Left forelimb (tissue), 1 donor: ENCODE measurements at regions not wholly inside any gene's neighbourhood (a gene's known extent, or its start where the extent isn't known, plus 50 kb on each side); places are given as distances from the start of the nearest gene placed in this dataset.
"Not testable (repeated sequence)": the region's sequence is repeated elsewhere in the genome, so short reads cannot be mapped to it uniquely, and the experiment has no call there.

Source experiments
- DNase-seq: peaks from one replicate; pipeline ENCODE4 v3.0.0-alpha.2; 2018; ENCODE audit warnings: low spot score

DNA sequence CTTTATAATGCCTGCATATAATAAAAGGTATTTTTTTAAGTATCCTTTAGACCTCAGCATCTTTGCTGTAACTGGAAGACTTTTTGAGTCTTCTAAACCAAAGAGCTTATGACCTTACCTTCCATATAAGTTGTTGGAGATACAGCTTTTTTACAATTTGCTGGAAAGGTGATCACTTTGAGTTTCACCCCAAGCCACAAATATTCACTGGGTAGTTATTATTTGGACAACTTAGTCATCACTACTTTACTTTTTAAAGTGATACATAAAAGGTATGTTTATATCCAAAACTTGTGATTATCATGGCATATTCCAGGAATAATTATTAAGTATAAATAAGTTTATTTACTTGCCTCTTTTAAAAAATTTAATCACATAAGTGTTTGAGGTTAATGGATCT is 246.7 kb upstream of the NRIP1 start:
- no peak for DNase-seq

DNA sequence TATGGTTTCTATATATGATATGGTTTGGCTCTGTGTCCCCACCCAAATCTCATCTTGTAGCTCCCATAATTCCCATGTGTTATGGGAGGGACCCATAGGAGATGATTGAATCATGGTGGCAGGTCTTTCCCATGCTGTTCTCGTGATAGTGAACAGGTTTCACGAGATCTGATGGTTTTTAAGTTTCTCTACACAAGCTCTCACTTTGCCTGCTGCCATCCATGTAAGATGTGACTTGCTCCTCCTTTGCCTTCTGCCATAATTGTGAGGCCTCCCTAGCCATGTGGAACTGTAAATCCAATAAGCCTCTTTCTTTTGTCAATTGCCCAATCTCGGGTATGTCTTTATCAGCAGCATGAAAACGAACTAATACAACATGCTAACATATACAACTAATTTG is 252.2 kb upstream of the NRIP1 start:
- DNase-seq = not testable (repeated sequence)

DNA sequence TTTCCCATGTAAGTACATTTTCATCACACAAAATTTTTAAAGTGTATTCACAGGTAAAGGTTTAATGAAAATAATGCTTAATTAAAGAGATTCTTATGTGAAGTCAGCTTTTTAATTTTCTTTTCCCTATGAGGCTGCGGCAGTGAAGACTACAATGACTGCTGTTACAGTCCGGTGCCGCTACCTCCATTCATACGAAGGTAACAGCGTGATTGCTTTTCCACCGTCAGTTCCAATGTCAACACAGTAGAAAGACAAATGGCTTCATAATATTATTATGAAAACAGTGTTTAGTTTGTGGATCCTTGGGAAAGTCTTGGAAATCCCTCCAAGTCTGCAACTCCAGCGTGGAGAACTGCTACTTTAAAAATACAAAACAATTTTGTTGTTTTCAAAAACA is 254.9 kb upstream of the NRIP1 start:
- DNase-seq = no peak

DNA sequence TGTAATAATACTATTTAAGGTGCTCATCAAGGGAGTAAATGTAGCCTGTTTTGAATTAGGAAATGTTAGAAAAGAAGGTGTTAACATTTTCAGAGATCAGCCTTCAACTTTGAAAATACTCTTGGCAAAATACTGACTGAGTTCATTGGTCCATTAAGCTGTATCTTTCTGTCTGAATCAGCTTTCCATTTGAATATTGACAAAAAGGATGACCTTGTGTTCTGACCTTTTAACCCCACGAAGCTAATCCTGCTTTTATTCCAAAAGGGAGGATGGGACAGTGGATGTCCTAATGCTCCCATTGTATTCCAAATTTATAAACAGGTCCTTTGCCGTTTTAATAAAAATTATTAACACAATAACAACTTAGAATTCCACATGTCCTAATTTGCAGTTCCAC is 259.7 kb upstream of the NRIP1 start:
- DNase-seq = no peak

DNA sequence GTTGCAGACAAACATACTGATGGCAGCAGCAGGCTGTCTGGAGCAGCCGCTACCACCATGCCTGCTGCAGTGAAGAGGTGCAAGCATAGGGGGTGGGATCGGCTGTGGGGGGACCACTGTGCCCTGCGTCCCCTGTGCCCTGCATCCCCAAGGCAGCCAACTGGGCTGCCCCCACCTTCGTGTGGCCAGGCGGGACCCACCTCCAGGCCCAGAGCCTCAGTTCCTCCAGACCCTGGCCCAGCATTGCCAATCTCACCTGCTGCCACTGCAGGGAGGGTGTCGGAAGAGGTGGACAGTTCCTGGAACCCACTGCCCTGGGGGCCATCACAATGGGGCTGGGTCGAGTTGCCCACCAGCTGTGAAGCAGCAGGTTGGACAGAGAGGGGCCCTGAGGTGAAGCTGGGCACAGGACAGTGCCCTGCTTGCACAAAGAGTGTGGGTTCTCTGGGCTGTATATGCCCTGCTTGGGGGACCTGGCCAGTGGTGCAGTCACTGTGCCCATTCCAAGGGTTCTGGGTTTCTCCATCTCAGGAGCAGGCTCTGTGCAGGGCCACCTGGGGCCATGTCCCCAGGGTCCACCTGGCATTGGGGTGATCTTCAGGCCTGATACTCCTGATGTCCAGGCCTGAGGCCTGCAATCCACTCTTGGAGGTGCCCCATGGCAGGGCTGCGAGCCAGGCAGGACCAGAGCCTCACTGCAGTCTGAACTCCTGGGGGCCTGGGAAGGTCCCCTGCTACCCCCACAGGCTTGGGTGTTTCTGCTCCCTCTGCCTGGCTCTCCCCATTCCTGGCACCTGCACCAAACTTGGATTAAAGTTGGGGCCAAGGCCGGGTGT is 261.4 kb upstream of the NRIP1 start:
- no peak for DNase-seq

DNA sequence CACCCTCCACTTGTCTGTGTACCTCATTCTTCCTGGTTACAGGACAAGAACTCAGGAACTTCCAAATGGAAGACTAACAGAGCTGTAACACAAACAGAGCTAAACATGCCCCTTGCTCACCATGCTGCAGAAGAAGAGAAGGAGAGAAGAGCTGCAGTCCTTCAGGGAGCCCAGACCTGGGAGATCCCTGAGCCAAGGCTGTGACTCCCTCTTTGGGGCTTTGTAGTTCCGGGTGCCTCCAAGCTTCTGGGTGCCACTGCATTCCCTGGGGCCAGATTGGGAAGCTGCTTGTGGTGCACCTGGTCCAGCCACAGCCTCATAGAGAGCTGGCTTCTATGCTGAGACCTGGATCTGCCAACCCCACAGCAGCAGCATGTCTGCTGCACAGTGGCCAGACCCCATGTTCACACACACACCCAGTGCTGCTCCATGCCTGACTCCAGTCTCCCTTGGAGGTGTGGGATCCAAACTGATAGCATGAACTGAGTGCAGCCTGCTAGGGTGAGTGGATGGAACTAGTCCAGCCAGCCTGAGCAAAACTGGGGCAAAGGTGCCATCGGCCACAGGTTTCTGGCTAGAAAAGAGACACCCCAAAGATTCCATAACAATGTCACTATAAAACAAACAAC is 263.0 kb upstream of the NRIP1 start:
- no peak for DNase-seq

DNA sequence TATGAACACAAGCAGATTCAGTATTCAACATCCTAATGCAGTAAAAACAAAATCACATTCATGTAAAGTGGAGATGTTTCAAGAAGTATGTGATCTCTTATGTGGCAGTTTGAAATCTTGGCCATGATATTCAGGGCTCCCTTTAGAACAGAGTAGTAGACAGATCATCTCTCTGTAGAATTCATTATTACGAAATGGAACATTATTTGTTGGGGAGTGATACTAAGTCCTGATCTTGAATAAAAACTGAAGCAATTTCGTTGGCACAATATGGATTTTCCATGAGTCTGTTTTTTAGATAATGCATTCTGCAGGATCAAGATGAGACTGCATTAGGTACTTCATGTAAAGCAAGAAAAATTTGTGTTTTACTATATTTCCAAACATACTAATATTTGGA is 264.4 kb upstream of the NRIP1 start:
- no peak for DNase-seq

DNA sequence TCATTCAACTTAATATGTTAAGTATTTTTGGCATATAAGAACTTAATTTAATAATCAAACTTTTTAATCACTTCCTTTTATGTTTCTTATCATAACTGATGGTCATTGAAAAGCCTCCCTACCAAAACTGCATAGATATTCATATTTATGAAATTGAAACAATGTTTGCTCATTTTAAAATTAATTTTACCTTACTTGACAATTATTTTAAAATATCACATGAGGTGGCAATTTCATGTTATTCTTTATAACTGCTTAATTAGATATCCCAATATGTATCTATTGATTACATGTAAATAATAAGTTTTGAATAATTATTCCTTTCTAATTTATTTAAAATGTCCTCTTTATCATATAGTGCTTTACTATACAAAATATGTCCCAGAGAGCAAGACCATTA is 266.1 kb upstream of the NRIP1 start:
- DNase-seq = no peak

DNA sequence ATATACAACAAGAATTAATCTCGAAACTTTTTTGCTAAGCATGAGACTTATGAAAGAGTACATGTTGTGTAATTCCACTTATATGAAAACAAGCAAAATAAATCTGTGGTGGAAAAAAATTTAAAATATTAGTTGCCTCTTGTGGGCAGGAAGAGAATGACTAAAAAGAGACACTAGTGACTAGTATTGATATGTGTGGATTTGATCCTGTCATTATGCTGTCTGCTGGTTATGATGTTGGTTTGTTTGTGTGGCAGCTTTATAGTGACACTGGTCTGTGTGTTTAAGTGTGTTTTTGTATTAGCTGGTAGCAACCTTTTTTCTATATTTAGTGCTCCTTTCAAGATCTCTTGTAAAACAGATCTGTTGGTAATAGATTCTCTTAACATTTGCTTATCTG is 267.8 kb upstream of the NRIP1 start:
- no peak for DNase-seq

DNA sequence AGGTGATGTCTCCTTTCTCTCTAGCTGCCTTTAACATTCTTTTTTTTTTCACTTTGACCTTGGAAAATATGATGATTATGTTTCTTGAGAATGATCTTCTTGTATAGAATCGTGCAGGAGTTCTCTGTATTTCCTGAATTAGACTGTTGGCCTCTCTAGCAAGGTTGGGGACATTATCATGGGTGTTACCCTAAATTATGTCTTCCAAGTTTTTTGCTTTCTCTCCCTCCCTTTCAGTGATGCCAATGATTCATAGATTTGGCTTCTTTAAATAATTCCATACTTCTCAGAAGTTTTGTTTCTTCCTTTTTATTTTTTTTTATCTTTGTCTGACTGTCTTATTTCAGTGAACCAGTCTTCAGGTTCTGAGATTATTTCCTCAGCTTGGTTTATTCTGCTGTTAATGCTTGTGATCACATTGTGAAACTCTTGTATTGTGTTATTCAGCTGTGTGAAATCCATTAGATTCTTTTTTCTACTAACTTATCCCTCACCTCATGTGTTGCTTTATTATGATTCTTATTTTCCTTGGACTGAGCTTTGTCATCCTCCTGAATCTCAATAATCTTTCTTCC is 268.4 kb upstream of the NRIP1 start:
- no peak for DNase-seq

DNA sequence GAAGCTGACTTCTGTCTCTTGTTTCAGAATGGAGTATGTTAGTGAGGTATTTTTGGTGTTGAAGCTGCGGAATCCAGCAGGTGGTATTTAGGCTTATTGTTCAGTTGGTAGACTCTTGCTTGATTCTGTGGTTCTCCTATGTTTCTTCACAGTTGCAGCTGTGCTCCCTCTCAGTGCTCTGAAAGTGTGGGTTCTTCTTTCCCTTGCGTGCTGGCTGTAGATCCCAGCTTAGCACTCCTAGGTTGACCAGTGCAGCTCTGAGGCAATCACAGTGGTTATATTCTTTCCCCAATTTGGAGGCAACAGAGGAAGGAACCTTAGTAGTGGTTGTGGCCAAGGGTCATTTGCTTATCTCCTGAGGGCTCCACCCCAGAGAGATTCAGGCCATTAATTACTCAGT is 269.2 kb upstream of the NRIP1 start:
- no peak for DNase-seq

DNA sequence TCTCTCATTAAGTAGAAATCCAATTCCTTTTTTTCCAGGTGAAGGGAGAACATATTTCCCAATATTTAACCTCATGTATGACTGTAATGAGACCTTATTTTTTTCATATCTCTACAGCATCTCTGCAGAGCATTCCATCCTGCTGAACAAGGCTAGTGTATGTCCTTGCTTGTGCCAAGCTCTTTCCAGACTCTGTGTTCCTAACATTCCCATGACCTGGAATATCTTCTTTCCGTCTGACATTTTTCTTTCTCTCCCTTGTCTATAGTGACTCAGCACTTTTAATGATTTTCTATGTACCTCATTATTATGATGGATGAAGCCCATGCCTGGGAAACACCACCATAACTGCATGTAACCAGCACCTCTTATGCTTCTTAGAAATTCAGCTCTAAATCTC is 278.3 kb upstream of the NRIP1 start:
- no peak for DNase-seq

DNA sequence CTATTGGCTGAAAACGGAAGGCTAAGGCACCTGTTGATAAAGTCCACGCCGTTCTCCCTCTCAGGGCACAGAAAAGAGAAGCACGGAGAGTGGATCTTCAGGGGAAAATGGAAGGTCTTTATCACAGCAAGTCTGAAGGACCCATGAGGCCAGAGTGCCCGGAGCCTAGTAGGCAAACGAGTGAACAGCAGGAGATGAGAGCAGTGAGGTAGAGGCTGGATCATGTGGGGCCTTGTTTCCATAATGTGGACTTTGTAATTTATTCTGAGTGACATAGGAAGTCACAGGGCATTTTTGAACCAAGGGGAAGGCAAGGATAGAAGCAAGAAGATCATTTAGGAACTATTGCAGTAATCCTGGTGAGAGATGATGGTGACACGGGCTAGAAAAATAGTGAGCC is 287.2 kb upstream of the NRIP1 start:
- no peak for DNase-seq

DNA sequence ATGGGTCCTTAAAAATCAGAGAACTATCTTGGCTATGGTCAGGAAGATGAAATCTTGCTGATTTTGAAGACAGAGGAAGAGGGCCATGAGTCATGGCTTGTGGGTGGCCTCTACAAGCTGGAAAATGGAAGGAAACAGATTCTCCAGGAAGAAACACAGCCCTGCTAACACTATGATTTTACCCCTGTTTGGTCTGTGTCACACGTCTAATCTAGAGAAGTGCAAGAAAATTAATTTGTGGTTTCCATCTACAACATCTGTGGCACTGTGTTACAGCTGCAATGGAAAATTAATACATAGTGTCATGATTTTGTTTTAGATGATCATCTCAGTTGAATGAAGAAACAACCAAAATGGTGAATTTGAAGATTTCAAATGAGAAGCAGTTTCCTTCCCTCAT is 288.7 kb upstream of the NRIP1 start:
- no peak for DNase-seq

DNA sequence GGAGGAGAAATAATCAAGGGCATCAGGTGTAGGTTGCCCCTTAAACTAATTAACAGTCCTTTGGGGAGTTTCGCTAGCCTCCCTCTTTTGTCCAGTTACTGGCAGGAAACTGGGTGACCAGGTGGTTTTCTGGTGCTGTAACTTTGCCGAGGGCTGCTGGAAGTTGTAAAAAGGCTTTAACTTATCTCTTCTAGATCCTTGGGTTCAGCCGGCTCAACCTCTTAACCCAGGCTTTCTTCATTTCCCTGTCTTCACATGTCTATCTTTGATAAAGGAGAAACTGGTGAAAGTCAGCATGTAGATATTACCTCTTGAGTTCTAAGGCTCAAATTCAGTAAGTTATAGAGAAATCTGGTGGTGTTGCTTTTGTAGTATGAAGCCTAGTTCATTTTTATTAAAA is 289.7 kb upstream of the NRIP1 start:
- DNase-seq = no peak

DNA sequence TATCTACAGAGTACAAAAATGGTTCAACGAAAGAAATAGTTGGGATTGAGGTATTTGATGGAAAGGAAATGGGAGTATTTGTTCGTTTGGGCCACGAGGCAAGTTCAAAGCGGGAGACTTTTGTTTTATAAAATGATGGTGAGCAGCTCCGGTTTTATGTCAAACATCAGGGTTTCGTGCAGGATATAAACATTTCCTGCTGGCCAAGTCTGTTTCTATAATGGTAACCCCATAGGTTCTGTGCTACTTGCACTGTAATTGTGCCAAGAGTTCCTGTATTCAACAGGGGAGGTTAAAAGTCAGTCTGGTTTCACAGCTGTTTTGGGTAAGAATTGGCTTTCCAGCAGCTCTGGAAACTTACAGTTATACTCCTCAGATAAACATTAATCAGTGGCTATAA is 290.3 kb upstream of the NRIP1 start:
- no peak for DNase-seq

DNA sequence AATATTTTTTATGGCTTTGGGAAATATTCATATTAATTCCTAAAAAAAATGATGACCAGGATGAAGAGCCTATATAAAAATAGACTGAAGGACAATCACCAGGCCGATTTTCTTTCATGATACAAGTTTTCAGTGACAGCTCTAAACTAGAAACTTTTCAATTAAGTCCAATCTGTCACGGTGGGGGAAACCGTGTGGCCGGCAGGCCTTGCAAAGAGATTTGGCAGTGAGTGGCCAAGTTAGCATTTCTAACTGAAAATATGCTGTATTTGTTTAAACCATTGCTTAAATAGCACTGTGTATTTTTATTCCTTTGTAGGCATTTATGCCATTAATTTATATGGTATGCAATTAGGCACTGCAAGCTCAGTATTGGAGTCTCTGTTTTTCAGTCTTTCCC is 294.5 kb upstream of the NRIP1 start:
- DNase-seq = no peak

DNA sequence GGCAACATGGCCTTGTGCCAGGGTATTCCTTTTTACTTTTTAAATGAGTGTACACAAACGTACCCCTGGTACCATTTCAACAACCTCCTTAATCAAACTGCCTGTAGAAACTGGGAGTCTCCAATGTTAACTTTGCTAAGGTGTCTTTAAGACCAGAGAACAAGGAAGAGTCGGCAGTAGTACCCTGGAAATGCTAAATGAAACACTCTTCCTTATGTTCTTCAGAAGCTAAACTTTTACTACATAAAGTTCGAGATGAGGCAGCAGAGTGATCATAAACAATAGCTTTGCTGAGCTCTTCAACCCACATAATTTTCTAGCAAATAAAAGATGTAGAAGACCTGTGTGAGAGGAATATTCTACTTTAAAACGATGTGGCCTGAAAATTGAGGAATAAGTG is 297.7 kb upstream of the NRIP1 start:
- DNase-seq = no peak

DNA sequence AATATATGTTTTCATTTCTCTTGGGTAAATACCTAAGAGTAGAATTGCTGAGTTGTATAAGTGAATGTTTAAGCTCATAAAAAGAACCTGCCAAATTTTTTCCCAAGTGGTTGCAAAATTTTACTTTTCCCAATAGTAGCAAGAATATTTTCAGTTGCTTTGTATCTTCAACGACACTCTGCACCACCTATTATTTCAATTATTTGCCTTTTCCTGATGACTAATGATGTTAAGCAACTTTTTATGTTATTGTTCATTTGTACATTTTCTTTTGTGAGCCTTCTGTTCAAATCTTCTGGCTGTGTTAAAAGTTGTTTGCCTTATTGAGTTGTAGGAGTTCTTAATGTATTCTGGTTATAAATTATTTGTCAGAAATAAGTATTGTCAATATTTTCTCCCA is 299.1 kb upstream of the NRIP1 start:
- DNase-seq = no peak

DNA sequence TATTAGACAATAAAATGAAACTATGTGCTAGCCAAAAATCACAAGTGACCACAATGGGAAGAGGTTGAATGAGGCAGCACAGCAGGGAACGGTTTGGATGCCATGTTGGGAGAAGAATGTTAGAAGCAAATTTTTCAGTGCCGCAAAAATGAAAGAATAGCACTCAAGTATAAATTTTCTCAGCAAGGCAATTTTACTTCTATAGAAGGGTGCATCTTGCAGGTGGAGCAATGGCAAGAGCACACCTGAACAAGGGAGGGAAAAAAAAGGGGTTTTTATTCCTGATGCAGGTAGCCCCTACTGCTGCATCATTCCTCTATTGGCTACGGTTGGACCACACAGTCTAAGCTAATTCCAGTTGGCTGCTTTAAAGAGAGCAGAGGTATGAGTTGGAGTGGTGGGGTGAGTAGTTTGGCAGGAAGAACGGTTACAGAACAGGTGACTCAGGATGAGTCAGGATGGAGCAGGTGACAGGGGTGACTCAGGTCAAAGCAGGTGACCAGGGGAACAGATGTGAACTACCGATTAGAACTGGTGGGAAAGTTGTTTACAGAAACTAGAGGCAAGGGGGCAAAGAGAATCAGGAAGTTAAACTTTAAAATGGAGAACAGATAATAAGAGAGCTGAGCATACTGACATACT is 301.1 kb upstream of the NRIP1 start:
- no peak for DNase-seq

DNA sequence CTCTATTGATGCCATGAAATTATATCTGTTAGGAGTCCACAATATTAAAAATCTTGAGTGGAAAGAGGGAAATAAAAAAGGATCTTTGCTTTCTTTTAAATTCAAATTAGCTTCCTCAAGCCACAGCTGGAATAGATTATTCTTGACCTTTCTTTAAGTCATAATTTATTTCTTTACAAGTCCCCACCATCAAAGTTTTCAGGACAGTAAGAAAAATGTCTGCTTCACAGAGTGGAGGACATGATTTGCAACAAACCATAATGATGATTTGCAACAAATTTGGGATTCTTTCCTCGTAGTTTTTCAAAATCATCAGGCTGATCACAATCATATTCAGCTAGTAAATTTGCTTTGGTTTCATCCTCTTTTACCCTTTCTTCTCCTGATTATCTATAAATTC is 301.8 kb upstream of the NRIP1 start:
- DNase-seq = no peak

DNA sequence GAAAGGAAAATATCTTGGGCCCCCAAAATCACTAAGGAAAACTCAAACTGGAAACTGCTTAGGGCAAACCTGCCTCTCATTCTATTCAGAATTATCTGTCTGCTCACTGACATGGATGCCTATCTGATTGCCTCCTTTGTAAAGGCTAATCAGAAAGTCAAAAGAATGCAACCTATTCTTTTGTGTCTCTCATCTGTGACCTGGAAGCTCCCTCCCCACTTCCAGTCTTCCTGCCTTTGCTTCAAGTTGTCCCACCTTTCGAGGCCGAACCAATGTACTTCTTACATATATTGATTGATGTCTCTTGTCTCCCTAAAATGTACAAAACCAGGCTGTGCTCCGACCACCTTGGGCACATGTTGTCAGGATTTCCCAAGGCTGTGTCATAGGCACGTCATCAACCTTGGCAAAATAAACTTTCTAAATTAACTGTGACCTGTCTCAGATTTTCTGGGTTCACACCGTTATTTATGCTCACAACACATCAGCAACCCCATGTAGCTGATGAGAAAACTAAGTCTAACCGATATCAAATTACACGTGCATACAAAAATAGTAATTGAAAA is 302.3 kb upstream of the NRIP1 start:
- DNase-seq = no peak

DNA sequence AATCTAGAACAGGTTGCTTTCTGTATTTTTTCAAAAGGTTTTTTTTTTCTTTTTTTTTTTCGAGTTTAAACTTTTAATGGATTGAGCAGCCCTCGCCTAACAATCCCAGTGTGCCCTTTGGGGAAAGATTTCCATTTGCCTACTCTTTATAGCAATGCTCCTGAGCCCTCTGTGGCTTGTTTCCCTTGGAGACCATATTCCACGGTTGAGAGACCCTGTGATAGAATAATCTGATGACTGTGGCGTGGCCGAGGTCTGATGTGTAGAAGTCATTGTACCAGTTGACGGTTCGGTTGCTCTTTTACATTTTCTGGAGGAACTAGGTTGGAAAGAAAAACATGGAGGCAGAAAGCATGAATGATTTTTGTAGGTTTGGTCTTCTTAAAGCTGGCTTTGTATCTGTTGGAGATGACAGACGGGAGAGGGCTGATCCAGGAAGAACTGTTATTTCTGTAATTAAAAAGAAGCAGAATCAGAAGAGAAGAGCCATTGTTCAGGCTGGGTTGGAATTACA is 305.7 kb upstream of the NRIP1 start:
- DNase-seq = no peak
